Thymus (tissue), 11 donors: ENCODE measurements at regions not wholly inside any gene's neighbourhood (a gene's known extent, or its start where the extent isn't known, plus 50 kb on each side); places are given as distances from the start of the nearest gene placed in this dataset.
"Not testable (repeated sequence)": the region's sequence is repeated elsewhere in the genome, so short reads cannot be mapped to it uniquely, and the experiment has no call there.

ENCODE experiments used
- DNase-seq, 9 donors: peaks; one replicate each; pipeline ENCODE4 v3.0.0-alpha.2; 2013; ENCODE audit warnings: low spot score in 9 of 9, low read depth in 6 of 9, missing footprints in 1 of 9
- H3K27ac ChIP-seq, 2 donors: one replicate each; pipeline ENCODE4 v1.5.1; 2013; ENCODE audit warnings: control low read depth in 1 of 2, low read depth in 1 of 2, low read length in 1 of 2, mild to moderate bottlenecking in 1 of 2, moderate library complexity in 1 of 2
- H3K27me3 ChIP-seq, 2 donors: one replicate each; pipeline ENCODE4 v1.5.1; 2013; ENCODE audit warnings: low read length in 1 of 2; ENCODE audit not compliant: control insufficient read depth in 2 of 2, insufficient read depth in 1 of 2
- H3K36me3 ChIP-seq, 2 donors: one replicate each; pipeline ENCODE4 v1.5.1; 2013; ENCODE audit warnings: low read length in 1 of 2, mild to moderate bottlenecking in 1 of 2, moderate library complexity in 1 of 2; ENCODE audit not compliant: control insufficient read depth in 2 of 2, insufficient read depth in 2 of 2
- H3K4me1 ChIP-seq, 2 donors: one replicate each; pipeline ENCODE4 v1.5.1; 2013; ENCODE audit warnings: low read length in 2 of 2; ENCODE audit not compliant: control insufficient read depth in 2 of 2, insufficient read depth in 2 of 2
- H3K4me3 ChIP-seq, 2 donors: one replicate each; pipeline ENCODE4 v1.5.1; 2013; ENCODE audit warnings: low read length in 2 of 2, control low read depth in 1 of 2, mild to moderate bottlenecking in 1 of 2
- H3K9me3 ChIP-seq, 2 donors: one replicate each; pipeline ENCODE4 v1.5.1; 2013; ENCODE audit warnings: low read length in 1 of 2, mild to moderate bottlenecking in 1 of 2; ENCODE audit not compliant: control insufficient read depth in 2 of 2, insufficient read depth in 1 of 2
- WGBS: extraction: QIAGEN DNeasy Blood & Tissue Kit; methylation state at CpG from one replicate; pipeline ENCODE4 v1.1.7; 2013; 5-methylcytosine and 5-hydroxymethylcytosine counted together
- donor health status: healthy.

GRCh38 chrX:115840729-115841409 lies 279.9 kb downstream of the PLS3 start:
- H3K9me3 ChIP-seq, H3K4me3 ChIP-seq, H3K27me3 ChIP-seq, DNase-seq, H3K36me3 ChIP-seq, H3K4me1 ChIP-seq, H3K27ac ChIP-seq: not testable (repeated sequence)
- WGBS, result 10% methylated on average over 14 of the region's 33 CpGs

DNA sequence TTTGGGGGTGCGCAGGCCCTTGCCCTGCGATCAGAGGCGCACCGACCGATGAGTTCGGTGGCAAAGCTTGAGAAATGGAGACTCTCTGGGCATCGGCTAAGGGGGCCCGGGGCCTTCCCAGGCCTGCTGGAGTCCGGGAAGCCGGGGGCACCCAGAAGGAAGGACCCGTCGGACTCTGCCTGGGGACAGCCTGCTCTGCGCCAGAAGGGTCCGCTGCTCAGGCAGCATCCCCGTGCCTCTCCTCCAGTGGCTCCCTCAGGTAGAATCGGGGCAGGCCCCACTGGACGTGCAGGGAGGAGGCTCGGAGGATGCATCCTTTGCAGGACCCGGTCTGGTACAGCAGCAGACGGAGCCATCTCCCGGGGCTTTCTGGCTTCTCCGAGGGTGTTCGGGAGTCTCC lies 290.0 kb downstream of the PLS3 start:
- not testable (repeated sequence) for DNase-seq, H3K36me3 ChIP-seq, H3K4me1 ChIP-seq, H3K9me3 ChIP-seq, H3K27ac ChIP-seq, H3K4me3 ChIP-seq, H3K27me3 ChIP-seq
- WGBS, result no CpG with 5 or more reads among the region's 23 CpGs

GRCh38 chrX:115853260-115853659 lies 292.3 kb downstream of the PLS3 start:
- H3K27ac ChIP-seq, H3K36me3 ChIP-seq, DNase-seq, H3K27me3 ChIP-seq, H3K4me1 ChIP-seq, H3K4me3 ChIP-seq, H3K9me3 ChIP-seq: not testable (repeated sequence)
- WGBS, result 98% methylated on average over 13 of the region's 32 CpGs

GRCh38 chrX:115881170-115881569 lies 289.4 kb upstream of the AGTR2 start:
- H3K9me3 ChIP-seq, H3K36me3 ChIP-seq, H3K27me3 ChIP-seq, H3K4me1 ChIP-seq, H3K27ac ChIP-seq, DNase-seq, H3K4me3 ChIP-seq: not testable (repeated sequence)
- WGBS, result 100% methylated on average over 1 of the region's 15 CpGs

DNA sequence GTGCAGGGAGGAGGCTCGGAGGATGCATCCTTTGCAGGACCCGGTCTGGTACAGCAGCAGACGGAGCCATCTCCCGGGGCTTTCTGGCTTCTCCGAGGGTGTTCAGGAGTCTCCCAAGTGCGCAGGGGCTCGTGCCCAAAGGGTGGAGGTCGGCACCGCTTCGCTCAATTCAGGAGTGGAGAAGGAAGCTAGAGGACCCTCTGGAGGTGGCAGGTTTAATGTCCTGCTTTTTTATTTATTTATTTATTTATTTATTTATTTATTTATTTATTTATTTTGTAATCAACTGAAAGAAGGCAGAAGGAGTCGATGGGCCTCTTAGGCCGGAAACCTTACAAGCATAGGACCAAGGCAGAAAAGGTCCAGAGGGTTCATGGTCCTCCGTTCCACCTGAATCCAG lies 286.4 kb upstream of the AGTR2 start:
- not testable (repeated sequence) for H3K27ac ChIP-seq, H3K4me1 ChIP-seq, DNase-seq, H3K36me3 ChIP-seq, H3K4me3 ChIP-seq, H3K27me3 ChIP-seq, H3K9me3 ChIP-seq
- WGBS, result no CpG with 5 or more reads among the region's 13 CpGs

DNA sequence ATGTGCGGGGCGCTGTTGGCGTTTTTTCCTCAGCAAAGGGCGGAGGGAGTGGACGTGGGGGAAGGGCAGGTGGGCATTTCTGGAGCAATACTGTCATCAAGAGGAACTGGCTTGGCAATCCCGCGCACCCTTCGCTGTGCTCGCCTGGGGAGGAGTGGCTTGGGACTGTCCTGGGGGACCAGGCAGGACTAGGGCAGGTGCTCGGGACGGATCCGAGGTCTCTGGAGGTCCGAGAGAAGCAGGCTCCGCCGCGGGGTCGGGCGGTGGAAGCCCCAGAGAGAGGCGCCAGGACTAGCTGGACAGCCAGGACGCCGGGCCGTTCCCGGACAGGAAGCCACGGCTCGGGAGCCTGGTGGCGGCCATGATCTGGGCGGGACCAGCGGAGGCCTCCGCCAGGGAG lies 282.5 kb upstream of the AGTR2 start:
- no CpG with 5 or more reads among the region's 29 CpGs for WGBS
- not testable (repeated sequence) for H3K36me3 ChIP-seq, H3K27me3 ChIP-seq, H3K4me1 ChIP-seq
- peak overlapping the region in 1 of 2 donors; percentile 32 for H3K4me3 ChIP-seq
- DNase-seq, result peak in 2 of 9 donors; percentile 65 to 78
- H3K27ac ChIP-seq, result peak overlapping the region in 1 of 2 donors; percentile 69
- peaks cover 0 to 14% of the 10 kb centered on the region in 2 donors for H3K9me3 ChIP-seq

- not testable (repeated sequence) for H3K4me3 ChIP-seq, H3K27me3 ChIP-seq, H3K36me3 ChIP-seq, H3K27ac ChIP-seq, DNase-seq, H3K4me1 ChIP-seq
- peaks cover 0 to 19% of the 10 kb centered on the region in 2 donors for H3K9me3 ChIP-seq
- no CpG with 5 or more reads among the region's 39 CpGs for WGBS
These were observed 282.0 kb upstream of the AGTR2 start for GRCh38 chrX:115888519-115888918.

DNA sequence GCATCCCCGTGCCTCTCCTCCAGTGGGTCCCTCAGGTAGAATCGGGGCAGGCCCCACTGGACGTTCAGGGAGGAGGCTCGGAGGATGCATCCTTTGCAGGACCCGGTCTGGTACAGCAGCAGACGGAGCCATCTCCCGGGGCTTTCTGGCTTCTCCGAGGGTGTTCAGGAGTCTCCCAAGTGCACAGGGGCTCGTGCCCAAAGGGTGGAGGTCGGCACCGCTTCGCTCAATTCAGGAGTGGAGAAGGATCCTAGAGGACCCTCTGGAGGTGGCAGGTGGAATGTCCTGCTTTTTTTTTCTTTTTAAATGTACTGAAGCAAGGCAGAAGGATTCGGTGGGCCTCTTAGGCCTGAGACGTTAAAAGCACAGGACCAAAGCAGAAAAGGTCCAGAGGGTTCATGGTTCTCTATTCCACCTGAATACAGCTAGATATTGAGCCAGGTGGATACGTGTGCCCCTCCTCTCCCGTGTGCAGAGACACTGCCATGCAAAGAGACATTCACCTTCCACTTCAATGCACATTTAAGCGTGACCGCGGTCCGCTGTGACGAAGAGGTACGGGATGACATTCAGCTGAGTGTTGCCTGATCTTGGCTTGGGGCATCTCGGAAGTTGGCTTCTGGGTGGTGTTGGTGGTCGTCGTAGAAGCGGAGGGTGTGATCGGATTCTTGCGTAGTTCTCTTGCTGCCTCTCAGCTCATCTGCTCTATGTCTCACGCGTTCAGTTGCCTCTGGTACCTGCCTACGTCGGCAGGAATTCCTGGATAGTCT lies 281.2 kb upstream of the AGTR2 start:
- H3K9me3 ChIP-seq, result peaks cover 0 to 19% of the 10 kb centered on the region in 2 donors
- H3K4me1 ChIP-seq, result peaks cover 0 to 5% of the 10 kb centered on the region in 2 donors
- DNase-seq, result no peak
- H3K36me3 ChIP-seq, result no peaks in the 10 kb centered on the region
- H3K27ac ChIP-seq, result no peak overlapping the region
- H3K4me3 ChIP-seq, result no peak overlapping the region
- 97% methylated on average over 24 of the region's 32 CpGs for WGBS
- no peaks in the 10 kb centered on the region for H3K27me3 ChIP-seq

DNA sequence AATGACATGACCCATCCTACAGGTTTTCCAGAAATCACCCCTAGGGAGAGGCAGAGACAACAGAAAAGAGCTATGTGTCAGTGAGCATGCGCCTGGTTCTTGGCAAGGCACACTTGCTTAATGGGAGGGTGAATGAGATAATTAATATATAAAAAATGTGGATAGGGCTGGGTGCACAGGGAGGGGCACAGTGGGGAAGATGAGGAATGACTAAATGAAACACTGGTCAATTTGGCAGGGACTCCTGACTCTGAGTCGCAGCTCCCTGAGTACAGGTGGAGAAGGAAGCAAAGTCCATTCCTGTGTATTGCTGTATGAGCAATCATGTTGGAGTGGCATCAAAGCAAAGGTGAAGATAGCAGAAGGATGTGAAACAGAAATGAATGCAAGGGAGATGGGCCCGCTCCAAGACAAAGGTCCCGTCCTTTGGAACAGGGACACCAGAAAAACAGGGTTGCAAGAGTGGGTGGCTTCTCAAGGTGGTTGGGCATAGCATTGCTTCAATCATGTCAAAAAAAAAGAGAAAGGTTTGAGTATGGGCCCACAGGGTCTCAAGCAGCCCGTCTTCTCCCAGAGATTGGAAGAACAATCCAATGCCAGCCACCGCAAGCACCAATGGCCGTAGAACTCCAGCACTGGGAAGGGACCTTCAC lies 278.4 kb upstream of the AGTR2 start:
- peaks cover 0 to 5% of the 10 kb centered on the region in 2 donors for H3K4me1 ChIP-seq
- WGBS, result 83% methylated on average over 7 of the region's 7 CpGs
- H3K9me3 ChIP-seq, result peaks cover 0 to 19% of the 10 kb centered on the region in 2 donors
- H3K4me3 ChIP-seq, result no peak overlapping the region
- no peak for DNase-seq
- H3K36me3 ChIP-seq, result no peaks in the 10 kb centered on the region
- no peak overlapping the region for H3K27ac ChIP-seq
- no peaks in the 10 kb centered on the region for H3K27me3 ChIP-seq
